ENCODE measurements at regions not wholly inside any gene's neighbourhood (a gene's known extent, or its start where the extent isn't known, plus 50 kb on each side); places are given as distances from the start of the nearest gene placed in this dataset.
"Not testable (repeated sequence)": the region's sequence is repeated elsewhere in the genome, so short reads cannot be mapped to it uniquely, and the experiment has no call there.

DNA sequence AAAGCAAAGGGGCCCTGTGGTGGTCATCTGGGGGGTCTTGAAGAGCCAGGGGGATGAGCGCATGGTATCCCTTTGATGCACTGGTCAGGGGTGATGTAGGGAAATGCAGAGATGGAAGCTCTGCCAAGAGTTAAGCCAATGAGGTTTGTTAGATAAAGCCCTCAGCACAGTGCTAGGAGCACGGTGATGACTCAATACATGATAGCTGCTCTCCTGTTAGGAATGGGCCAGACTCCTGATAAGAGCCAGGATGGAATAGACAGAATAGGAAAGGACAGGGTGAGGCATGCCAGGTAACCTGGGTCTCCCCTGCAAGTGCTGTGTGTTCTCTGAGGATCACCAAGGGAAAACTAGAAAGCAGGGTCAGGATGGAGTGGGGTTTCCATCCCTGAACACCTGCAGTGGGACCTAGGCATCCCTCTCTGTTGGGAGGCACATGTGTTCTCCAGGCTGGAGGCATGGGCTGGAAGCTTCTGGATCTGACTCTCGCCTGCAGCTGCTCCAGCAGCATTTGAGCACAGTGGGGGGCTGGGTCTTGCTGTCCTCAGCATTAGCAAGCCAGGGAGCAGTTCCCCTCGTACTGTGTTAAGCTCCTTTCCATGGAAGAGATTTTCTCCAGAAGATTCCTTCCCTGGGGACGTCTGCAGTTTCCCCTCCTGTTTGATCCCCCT lies 71.8 kb upstream of the TIAM2 start:
- no peak for DNase-seq

DNA sequence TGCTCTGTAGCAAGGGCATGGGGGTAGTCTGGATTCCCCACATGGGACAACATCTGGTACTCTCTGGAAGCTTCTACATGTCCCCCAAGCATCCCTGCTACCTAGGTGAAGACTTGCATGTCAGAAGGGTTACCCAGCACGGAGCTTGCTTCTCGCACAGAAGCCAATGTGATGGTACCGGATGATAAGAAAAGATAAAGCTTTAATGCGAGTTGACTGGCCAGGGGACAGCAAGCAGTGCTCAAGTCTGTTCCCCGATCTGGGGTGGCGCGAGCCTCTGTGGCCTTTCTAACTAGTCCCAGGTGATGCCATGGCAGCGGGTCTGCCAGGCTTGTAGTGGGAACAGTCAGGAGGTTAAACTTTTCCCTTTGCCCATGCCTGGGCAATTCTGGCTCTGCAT lies 70.0 kb upstream of the TIAM2 start:
- no peak for DNase-seq

DNA sequence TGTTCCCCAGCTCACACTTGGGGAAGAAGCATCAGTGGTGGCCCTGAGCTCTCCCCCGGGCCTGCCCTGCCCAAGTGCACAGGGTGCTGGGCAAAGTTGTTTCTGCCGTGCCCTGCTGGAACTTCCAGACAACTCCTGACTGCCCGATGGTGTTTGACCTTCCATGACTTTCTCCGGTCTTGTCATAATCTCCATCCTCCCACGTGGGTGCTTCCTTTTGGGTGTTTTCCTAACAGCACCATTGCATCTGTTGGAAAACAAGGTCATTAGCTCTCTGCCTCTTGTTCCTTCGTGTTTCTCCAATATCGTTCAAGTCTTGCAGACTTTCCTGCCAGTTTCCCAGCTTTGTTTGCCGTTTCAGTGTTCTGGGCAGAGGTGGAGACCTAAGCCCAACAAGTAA lies 68.7 kb upstream of the TIAM2 start:
- no peak for DNase-seq

DNA sequence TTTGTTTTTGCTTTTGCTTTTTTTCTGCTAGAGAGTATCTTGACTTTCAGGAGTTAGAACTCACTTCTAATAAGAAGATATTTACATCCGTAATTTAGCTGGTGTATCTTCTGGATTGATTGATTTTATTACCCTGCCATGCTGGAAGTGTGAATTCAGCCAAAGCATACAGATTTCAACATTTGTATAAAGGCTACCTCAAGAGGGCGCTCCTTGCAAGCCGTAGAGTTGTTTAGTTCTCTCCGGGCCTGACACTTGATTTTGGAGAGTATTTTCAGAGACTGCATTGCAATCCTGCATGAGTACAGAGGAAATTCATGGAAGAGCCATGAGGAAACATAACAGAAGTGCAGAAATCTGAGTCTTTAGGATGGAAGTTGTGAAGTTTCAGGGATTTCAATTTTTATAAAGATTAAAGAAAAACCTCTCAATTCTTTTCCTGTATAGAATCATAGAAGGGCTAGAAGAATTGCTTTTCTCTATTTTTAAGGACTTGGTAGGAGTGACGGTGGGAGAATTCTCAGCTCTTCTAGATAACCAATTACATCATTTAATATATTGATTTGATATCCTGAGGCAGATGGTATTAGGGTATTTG lies 66.7 kb upstream of the TIAM2 start:
- peak; percentile 54 for DNase-seq

DNA sequence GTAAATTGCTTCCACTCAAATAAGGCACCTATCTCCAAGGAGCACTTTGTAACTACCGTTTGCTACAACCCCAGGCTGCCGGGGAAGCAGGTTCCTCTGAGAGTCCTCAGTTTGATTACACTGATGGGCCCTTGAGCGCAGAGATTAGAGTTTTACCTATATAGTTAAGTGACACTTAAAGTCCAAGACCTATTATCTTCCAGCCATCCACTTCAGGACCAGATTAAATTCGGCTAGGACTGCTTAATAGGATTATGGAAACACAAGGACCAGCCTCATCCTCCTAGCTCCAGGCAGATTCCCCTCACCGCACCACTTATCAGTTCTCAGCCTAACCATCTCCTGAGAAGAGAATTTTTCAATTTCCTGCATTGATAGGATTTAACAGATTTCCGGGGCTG lies 64.7 kb upstream of the TIAM2 start:
- no peak for DNase-seq

DNA sequence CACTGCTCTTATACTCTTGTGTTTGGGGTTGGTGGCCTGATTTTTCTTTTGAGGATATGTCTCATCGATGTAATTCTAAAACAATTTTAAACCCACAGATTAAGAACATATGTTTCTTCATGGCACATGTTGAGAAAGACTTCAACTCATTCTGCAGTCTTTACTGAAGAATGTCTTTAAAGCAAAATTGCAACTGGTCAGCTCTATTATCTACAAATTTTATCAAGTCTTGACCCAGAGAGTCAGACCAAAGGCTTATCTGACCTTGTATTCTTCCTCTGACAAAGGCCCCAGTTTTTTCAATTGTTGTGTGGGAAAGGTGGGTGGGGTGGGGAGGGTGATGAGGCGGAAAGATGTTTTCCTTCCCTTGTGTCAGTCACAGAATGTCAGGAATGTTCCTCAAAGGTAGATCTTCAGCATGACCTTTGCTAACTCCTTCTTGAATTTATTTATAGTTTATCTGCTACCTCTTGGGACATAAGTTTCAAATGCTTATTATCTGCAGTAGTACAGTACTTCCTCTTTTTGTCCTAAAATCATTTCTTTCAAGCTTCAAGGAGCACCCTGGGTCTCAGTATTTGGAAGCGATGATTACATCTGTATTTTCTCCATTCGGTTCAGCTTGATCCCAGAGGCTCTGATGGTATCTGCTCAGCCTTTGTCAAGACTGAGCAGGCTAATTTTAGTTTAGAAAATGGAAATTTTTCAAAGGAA lies 63.2 kb upstream of the TIAM2 start:
- DNase-seq = no peak

DNA sequence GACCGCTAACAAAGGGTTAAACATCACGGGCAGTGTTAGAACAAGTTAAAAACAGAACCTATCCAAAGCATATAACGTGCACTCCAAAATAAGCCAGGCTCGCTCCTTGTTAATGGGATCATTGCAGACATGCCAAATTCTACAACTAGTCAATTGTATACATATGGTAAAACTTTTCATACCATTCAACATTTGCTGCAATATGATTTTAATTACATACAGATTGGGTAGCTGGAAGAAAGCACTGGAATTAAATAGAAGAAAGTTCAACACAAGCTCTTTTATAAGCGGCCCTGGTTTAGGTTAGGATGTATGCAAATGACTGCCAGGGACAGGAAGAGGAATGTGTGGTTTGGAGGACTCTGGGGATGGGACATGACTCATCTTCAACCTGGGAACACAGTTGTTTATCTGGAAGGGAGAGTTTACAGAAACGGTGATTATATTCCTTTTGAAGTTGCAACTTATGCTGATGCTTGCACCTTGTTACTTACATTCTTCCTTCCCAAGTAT lies 62.5 kb upstream of the TIAM2 start:
- no peak for DNase-seq

DNA sequence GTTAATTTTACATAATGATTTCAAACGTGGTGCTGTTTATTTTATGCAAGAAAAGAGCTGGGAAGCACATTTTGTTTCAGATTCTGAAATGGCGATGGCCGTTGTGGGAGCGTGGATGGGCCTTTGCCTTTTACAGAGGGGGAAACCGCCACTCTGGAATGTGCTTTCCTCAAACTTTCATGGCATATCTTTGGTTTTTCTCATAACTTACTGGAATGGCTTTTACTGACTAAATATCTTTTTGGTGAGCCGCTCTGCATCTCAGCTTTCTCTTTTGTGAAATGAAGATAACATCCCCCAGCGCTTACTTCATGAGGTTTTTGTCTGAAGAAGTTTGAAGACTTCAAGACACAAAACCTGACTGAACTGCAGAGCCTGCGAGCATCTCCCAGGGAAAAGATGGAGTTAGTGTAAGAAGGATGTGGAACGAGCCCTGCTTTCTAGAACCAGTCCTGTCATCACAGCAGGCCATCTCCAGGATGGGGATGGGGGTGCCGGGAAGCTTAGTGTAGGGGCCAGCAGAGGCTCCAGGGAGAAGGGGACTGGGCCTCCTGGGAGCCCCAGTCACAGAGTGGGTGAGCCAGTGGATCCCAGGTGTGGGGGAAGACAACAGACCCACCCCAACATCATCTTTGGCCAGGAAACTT lies 61.8 kb upstream of the TIAM2 start:
- no peak for DNase-seq

DNA sequence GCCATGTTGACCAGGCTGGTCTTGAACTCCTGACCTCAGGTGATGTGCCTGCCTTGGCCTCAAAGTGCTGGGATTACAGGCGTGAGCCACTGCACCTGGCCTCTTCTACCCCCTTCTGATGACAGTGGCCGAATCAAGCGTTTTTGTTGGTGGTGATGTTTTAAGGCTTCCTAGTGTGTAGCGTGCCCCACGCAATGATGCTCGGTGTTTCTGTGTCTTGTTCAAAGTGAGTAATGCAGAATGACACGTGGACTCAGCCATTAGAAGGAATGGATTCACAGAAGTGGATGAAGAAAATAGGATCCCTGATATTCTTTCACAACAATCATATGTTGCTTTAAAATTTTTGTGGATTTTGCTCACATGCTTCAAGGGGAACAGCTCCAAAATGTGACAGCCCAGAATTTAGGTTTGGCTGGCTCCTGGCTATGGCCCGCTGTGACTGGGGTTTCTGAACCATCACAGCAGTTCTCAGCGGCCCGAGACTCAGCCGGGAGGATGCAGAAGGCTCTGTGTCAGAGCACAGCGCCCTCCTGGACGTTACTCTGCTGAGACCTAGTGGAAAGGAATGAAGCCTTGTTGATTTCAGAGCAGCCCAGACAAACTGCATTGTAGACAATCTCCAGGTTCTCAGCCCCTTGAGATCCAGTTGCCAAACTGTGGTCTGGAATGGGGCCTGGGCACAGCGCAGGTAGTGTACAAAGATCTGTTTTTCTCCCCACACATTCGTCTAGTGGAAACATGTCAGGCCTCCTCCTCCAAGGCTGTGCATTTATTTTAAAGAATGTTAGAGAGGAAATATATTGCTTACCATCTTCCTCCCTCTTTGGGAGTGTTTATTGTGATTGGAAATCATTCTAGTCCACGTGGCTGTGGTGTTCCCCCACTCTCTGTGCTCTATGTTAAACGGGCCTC lies 57.6 kb upstream of the TIAM2 start:
- no peak for DNase-seq

DNA sequence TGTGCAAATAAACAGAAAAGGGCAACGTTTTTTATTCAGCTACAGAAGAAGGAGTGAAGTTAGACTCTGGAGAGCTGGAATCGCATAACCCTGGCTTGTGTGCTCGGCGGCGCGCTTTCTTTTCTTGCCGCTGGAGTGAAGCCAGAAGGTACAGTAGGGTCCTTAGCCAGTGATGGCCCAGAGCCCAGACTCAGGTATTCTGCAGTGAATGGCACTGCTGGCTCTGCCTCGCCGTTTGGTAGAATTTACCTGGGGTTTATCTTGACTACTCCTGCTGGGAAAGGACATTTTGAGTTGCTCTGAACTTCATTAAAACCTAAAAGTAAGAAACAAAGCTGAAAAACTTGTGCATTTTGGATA lies 56.9 kb upstream of the TIAM2 start:
- no peak for DNase-seq

DNA sequence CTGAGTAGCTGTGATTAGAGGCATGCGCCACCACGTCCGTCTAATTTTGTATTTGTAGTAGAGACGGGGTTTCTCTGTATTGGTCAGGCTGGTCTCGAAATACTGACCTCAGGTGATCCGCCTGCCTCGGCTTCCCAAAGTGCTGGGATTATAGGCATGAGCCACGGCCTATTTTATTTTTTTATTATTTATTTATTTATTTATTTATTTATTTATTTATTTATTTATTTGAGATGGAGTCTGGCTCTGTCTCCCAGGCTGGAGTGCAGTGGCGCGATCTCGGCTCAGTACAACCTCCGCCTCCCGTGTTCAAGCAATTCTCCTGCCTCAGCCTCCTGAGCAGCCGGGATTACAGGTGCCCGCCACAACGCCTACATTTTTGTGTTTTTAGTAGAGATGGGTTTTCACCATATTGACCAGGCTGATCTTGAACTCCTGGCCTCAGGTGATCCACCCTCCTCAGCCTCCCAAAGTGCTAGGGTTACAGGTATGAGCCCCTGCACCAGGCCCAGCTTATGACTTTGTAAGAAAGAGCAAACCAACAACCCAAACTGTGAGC lies 56.3 kb upstream of the TIAM2 start:
- not testable (repeated sequence) for DNase-seq

DNA sequence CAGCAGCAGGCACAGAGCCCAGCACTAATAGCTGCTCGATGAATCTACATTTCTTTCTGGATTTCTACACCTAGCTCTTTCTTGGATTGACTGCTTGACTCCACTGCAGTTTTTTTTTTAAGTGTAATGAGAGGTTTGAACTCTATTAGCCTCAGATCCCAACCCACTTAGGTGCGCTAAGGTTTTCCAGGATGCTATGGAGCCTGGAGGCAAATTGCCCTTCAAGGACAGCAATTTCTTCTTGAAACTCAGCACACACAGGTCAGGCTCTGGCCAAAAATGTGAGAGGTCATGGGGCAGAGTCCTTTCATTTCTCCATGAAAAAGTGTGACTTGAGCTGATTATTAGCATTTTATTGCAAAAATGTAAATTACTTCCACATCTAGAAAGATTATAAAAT lies 52.3 kb upstream of the TIAM2 start:
- no peak for DNase-seq

DNA sequence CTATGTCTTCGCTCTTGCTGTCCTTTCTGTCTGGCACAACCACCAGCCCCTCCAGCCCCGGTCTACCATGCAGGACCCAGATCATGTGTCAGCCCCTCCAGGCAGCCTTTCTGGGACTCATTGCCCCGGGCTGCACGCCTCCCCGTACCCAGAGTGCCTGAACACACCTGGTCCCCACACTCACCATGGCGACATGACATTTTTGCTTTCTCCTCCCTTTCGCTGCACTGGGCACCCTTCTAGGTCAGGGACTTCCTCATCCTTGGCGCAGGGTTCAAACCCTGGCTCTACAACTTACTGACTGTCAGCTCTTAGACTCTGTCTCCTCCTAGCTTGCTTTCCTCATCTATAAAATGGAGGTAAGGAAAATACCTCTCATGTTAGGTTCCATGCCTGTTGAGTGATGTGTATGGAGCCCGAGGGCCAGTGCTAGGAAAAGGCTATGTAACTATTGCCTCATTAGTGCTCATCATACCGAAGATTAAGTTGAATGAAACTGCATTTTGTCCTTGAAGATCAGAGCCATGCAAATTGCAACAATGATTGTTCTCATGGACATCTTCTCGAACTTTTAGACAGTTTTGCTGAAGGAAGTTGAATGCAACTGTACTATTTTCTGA lies 49.7 kb upstream of the TIAM2 start:
- DNase-seq = no peak
